Right atrium auricular region (tissue), 2 donors: ENCODE measurements at regions not wholly inside any gene's neighbourhood (a gene's known extent, or its start where the extent isn't known, plus 50 kb on each side); places are given as distances from the start of the nearest gene placed in this dataset.

Experiments used
- DNase-seq: peaks from one replicate; pipeline ENCODE4 v3.0.0-alpha.2; 2019; ENCODE audit warnings: low spot score
- H3K27ac ChIP-seq, 2 donors: fragments of 200-600 bp; sonication (generic); 1 replicate in 1 of 2; 2 replicates in 1 of 2; pipeline ENCODE4 v1.5.1; 2016 to 2019
- H3K27me3 ChIP-seq, 2 donors: fragments of 200-600 bp; sonication (generic); one replicate each; pipeline versions ENCODE4 v1.5.1 to v1.6.0; 2017 to 2019
- H3K36me3 ChIP-seq: fragments of 200-600 bp; sonication (generic); one replicate; pipeline ENCODE4 v1.5.1; 2016
- H3K4me1 ChIP-seq, 2 donors: fragments of 200-600 bp; sonication (generic); one replicate each; pipeline versions ENCODE4 v1.5.1 to v1.6.0; 2017 to 2019
- H3K4me3 ChIP-seq, 2 donors: fragments of 200-600 bp; sonication (generic); 1 replicate in 1 of 2; 2 replicates in 1 of 2; pipeline ENCODE4 v1.5.1; 2017 to 2019; ENCODE audit warnings: mild to moderate bottlenecking in 1 of 2, moderate library complexity in 1 of 2
- H3K9me3 ChIP-seq, 2 donors: fragments of 200-600 bp; sonication (generic); one replicate each; pipeline ENCODE4 v1.5.1; 2019
- TF ChIP-seq, protein P1 (sequence below), 2 donors: fragments of 200-600 bp; sonication (generic); IDR thresholded peaks; one replicate each; pipeline ENCODE4 v1.5.1; 2019; ENCODE audit warnings: antibody characterized with exemption in 2 of 2

DNA sequence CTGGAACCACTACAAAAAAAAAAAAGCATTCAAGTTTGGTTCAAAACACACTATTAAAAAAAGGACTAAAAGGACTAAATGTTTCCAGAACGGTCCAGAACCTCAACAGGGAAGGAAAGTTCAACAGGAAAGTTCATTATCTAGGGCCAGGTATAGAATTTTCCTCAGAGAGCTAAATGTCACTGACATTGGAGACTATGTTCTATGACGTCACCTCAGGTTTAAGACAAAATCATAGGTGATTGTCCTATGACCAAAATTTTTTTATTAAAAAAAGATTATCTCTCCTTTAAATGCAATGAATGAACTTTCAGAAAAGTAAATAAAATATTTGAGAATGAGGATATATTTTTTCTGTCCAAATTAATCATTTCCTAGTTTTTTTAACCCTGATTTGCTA lies 746.7 kb upstream of the USP15 start:
- no peaks in the 10 kb centered on the region for H3K9me3 ChIP-seq
- H3K27ac ChIP-seq = no peak overlapping the region
- H3K4me1 ChIP-seq = no peaks in the 10 kb centered on the region
- no peak for DNase-seq
- H3K27me3 ChIP-seq = no peaks in the 10 kb centered on the region
- H3K4me3 ChIP-seq = no peak overlapping the region
- H3K36me3 ChIP-seq = no peaks in the 10 kb centered on the region
- TF ChIP-seq, protein P1, sequence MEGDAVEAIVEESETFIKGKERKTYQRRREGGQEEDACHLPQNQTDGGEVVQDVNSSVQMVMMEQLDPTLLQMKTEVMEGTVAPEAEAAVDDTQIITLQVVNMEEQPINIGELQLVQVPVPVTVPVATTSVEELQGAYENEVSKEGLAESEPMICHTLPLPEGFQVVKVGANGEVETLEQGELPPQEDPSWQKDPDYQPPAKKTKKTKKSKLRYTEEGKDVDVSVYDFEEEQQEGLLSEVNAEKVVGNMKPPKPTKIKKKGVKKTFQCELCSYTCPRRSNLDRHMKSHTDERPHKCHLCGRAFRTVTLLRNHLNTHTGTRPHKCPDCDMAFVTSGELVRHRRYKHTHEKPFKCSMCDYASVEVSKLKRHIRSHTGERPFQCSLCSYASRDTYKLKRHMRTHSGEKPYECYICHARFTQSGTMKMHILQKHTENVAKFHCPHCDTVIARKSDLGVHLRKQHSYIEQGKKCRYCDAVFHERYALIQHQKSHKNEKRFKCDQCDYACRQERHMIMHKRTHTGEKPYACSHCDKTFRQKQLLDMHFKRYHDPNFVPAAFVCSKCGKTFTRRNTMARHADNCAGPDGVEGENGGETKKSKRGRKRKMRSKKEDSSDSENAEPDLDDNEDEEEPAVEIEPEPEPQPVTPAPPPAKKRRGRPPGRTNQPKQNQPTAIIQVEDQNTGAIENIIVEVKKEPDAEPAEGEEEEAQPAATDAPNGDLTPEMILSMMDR (IDR thresholded peaks at IDR 0.05) = no peak

DNA sequence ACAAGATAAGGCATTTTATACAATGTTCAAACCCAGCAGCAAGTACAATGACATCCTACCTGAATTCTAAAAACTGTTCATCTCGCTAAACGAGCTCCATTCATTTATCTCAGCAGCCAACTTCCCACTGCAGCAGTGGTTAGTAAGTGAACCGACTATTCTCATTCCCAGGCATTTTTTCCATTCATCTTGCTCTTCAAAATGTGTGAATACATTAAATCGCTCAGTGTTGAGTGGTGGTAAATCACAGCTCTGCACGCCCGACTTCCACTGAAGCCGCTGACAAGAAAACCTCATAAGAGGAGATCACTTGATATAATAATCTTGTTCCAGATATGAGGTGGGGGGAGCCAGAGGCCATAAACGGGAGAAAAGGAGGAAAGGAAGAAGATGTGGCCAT lies 746.2 kb upstream of the USP15 start:
- Histone ChIP-seq H3K9me3 (no peaks in the 10 kb centered on the region), H3K4me1 (no peaks in the 10 kb centered on the region), H3K27me3 (no peaks in the 10 kb centered on the region), H3K4me3 (no peak overlapping the region), H3K27ac (no peak overlapping the region), H3K36me3 (no peaks in the 10 kb centered on the region)
- TF ChIP-seq, protein P1 (IDR thresholded peaks at IDR 0.05) = no peak
- no peak for DNase-seq

DNA sequence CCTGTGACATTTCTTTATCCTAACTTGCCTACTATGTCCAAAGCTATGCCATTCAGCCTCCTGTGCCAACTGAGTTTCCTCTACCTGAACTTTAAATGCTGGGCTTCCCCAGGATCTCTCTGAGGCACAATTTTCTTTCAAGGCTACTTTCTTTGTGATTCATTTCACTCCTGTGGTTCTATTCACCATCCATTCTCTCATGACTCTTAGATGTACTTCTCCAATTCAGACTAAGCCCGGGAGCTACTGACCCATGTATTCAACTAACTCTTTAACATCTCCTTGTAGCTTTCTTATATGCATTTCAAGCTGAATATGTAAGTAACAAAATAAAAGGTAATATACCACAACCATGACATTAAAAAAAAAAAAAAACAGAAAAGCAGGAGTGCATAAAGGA lies 738.9 kb upstream of the USP15 start:
- DNase-seq = no peak
- TF ChIP-seq, protein P1 (IDR thresholded peaks at IDR 0.05) = no peak
- H3K4me3 ChIP-seq = no peak overlapping the region
- H3K27me3 ChIP-seq = no peaks in the 10 kb centered on the region
- no peaks in the 10 kb centered on the region for H3K9me3 ChIP-seq
- H3K4me1 ChIP-seq = no peaks in the 10 kb centered on the region
- H3K27ac ChIP-seq = no peak overlapping the region
- H3K36me3 ChIP-seq = no peaks in the 10 kb centered on the region

DNA sequence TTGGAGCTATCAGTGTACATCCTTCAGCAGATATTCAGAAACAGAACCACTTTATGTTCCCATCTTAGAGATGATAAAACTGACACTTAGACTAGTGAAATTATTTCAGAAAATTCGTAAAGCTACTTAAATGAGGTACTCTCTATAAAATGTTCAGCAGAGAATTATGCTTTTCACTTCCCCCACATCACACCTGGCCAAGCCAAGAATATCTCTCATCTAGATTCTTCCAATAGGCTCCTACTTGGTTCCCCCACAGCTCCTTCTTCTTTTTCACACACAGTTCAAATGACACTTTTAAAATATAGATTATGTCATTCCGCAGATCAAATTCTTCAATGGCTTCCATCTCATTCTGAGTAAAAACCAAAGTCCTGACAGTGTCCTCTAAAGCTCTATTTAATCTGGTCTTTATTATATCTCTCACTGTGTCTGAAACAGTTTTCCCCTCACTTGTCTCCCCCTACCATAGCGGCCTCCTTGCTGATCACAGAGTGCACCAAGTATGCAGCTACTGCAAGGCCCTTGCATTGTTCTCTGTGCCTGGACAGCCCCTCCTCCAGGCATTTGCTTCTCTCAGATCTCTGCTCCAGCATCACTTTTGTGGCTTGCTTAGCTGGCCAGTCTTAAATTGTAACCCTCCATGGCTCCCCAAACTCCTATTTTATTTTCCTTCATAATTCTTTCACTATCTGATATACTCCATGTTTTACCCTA lies 736.8 kb upstream of the USP15 start:
- Histone ChIP-seq H3K9me3 (no peaks in the 10 kb centered on the region), H3K27me3 (no peaks in the 10 kb centered on the region), H3K4me1 (no peaks in the 10 kb centered on the region), H3K4me3 (no peak overlapping the region), H3K27ac (no peak overlapping the region), H3K36me3 (no peaks in the 10 kb centered on the region)
- TF ChIP-seq, protein P1 (IDR thresholded peaks at IDR 0.05) = no peak
- no peak for DNase-seq

DNA sequence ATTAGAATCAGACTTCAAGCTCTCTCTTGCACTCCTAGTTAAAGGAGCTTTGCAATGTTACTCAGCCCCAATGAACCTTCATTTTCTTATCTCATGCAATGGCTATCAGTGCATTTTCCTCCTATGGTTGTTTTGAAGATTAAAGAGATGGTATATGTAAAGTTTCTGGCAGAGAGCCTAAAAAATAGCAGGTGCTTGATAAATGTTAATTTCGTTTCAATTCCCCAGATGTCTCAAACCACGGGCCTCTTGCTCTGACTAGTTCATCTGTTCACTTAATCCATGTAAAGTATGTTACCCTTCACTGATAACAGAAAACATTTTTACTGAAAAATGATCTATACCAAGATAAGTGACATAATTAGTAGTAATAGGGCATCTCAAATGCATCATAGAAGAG lies 735.4 kb upstream of the USP15 start:
- Histone ChIP-seq H3K4me3 (no peak overlapping the region), H3K27me3 (no peaks in the 10 kb centered on the region), H3K36me3 (no peaks in the 10 kb centered on the region), H3K4me1 (no peaks in the 10 kb centered on the region), H3K27ac (no peak overlapping the region), H3K9me3 (no peaks in the 10 kb centered on the region)
- no peak for DNase-seq
- TF ChIP-seq, protein P1 (IDR thresholded peaks at IDR 0.05) = no peak

DNA sequence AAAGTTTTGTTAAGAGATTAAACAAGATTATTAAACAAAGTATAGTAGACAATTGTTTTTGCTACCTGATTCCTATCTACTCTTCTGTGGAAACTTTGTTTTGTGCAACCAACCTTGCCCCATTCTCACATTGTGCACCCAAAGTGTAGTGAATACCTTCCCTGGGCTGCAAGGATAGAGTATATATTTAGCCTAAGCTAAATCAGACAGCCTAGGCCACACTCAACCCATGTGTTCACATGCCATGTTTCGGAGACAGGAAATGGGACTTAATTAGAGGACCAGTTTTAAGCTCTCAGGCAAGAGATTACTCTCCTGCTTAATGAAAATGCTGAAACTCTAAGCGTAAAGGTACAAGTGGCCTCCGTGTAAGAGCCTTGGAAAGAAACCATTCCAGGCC lies 734.9 kb upstream of the USP15 start:
- H3K27me3 ChIP-seq = no peaks in the 10 kb centered on the region
- DNase-seq = no peak
- no peak overlapping the region for H3K4me3 ChIP-seq
- no peaks in the 10 kb centered on the region for H3K4me1 ChIP-seq
- H3K9me3 ChIP-seq = no peaks in the 10 kb centered on the region
- no peak overlapping the region for H3K27ac ChIP-seq
- TF ChIP-seq, protein P1 (IDR thresholded peaks at IDR 0.05) = no peak
- H3K36me3 ChIP-seq = no peaks in the 10 kb centered on the region
